GM19468 (cell line): ENCODE measurements at regions not wholly inside any gene's neighbourhood (a gene's known extent, or its start where the extent isn't known, plus 50 kb on each side); places are given as distances from the start of the nearest gene placed in this dataset.
"Not testable (repeated sequence)": the region's sequence is repeated elsewhere in the genome, so short reads cannot be mapped to it uniquely, and the experiment has no call there.

ENCODE experiments used
- ATAC-seq: cut with Tn5 transposase; IDR thresholded peaks from one replicate; pipeline ENCODE4 v1.9.1; 2021; ENCODE audit warnings: mild to moderate bottlenecking, moderate library complexity, moderate number of reproducible peaks; ENCODE audit not compliant: unreplicated experiment; ENCODE audit errors: extremely low read depth

GRCh38 chr6:168844821-168845609, 404.0 kb downstream of the SMOC2 start:
- no peak for ATAC-seq

GRCh38 chr6:168842632-168843212, 401.7 kb downstream of the SMOC2 start:
- ATAC-seq, result not testable (repeated sequence)

- ATAC-seq, result no peak
Measured at GRCh38 chr6:168841609-168842278, 400.8 kb downstream of the SMOC2 start.

- ATAC-seq, result not testable (repeated sequence)
Measured at GRCh38 chr6:168840932-168841331, 399.9 kb downstream of the SMOC2 start.

- not testable (repeated sequence) for ATAC-seq
Measured at GRCh38 chr6:168840299-168840698, 399.3 kb downstream of the SMOC2 start.

GRCh38 chr6:168838037-168838399, 397.0 kb downstream of the SMOC2 start:
- no peak for ATAC-seq

GRCh38 chr6:168837254-168838036, 396.5 kb downstream of the SMOC2 start:
- no peak for ATAC-seq

GRCh38 chr6:168835991-168836390, 395.0 kb downstream of the SMOC2 start:
- ATAC-seq, result no peak

- no peak for ATAC-seq
Measured at GRCh38 chr6:168834801-168835200, 393.8 kb downstream of the SMOC2 start.

- ATAC-seq, result no peak
Measured at GRCh38 chr6:168834042-168834587, 393.1 kb downstream of the SMOC2 start.

GRCh38 chr6:168828800-168829199, 387.8 kb downstream of the SMOC2 start:
- ATAC-seq, result no peak

- no peak for ATAC-seq
Measured at GRCh38 chr6:168828035-168828434, 387.1 kb downstream of the SMOC2 start.

GRCh38 chr6:168827586-168827871, 386.5 kb downstream of the SMOC2 start:
- ATAC-seq, result no peak

- ATAC-seq, result no peak
Measured at GRCh38 chr6:168826726-168827585, 386.0 kb downstream of the SMOC2 start.

GRCh38 chr6:168826078-168826390, 385.1 kb downstream of the SMOC2 start:
- no peak for ATAC-seq

GRCh38 chr6:168825226-168826077, 384.5 kb downstream of the SMOC2 start:
- no peak for ATAC-seq

- ATAC-seq, result no peak
Measured at GRCh38 chr6:168823397-168824212, 382.6 kb downstream of the SMOC2 start.

- ATAC-seq, result no peak
Measured at GRCh38 chr6:168822376-168822775, 381.4 kb downstream of the SMOC2 start.
